SK-N-SH treated with all-trans-retinoic acid at 6 μM for 48 hours (cell line): ENCODE measurements at regions not wholly inside any gene's neighbourhood (a gene's known extent, or its start where the extent isn't known, plus 50 kb on each side); places are given as distances from the start of the nearest gene placed in this dataset.

Experiments
- ATAC-seq: fragments of 200-7000 bp; cut with Tn5 transposase; 3 replicates; pipeline ENCODE4 v1.9.1; 2020; ENCODE audit warnings: mild to moderate bottlenecking, moderate library complexity
- ARNTL ChIP-seq: fragments of 450-650 bp; formaldehyde crosslinking; IDR thresholded peaks from 2 replicates; pipeline ENCODE4 v1.5.0; 2020; ENCODE audit warnings: low read depth, mild to moderate bottlenecking, moderate library complexity, borderline replicate concordance
- BACH2 ChIP-seq: fragments of 250-450 bp; sonication (Bioruptor Pico); IDR thresholded peaks from 2 replicates; pipeline ENCODE4 v1.9.0; 2021; ENCODE audit warnings: mild to moderate bottlenecking, borderline replicate concordance
- CREB5 ChIP-seq: fragments of 250-450 bp; sonication (Bioruptor Pico); IDR thresholded peaks from 2 replicates; pipeline ENCODE4 v1.5.1; 2020; ENCODE audit warnings: low read depth, mild to moderate bottlenecking, moderate library complexity
- CSDC2 ChIP-seq: fragments of 250-450 bp; sonication (Bioruptor Pico); IDR thresholded peaks from 2 replicates; pipeline ENCODE4 v1.5.0; 2020; ENCODE audit warnings: mild to moderate bottlenecking, moderate library complexity
- CSRNP3 ChIP-seq: fragments of 250-450 bp; sonication (Bioruptor Pico); IDR thresholded peaks from 2 replicates; pipeline ENCODE4 v1.5.1; 2021; ENCODE audit warnings: mild to moderate bottlenecking, moderate library complexity
- ESRRG ChIP-seq: fragments of 250-450 bp; sonication (Bioruptor Pico); IDR thresholded peaks from 2 replicates; pipeline ENCODE4 v1.6.1; 2021; ENCODE audit warnings: mild to moderate bottlenecking
- ISL1 ChIP-seq: fragments of 250-450 bp; sonication (Bioruptor Pico); IDR thresholded peaks from 2 replicates; pipeline ENCODE4 v2.1.2; 2022; ENCODE audit warnings: mild to moderate bottlenecking, moderate library complexity
- OSR1 ChIP-seq: fragments of 250-450 bp; sonication (Bioruptor Pico); IDR thresholded peaks from 2 replicates; pipeline ENCODE4 v1.8.0; 2022; ENCODE audit warnings: moderate library complexity, mild to moderate bottlenecking, inconsistent platforms
- PATZ1 ChIP-seq: fragments of 250-450 bp; sonication (Bioruptor Pico); IDR thresholded peaks from 2 replicates; pipeline ENCODE4 v1.8.0; 2020; ENCODE audit warnings: mild to moderate bottlenecking, moderate library complexity, borderline replicate concordance
- RARB ChIP-seq: fragments of 250-450 bp; sonication (Bioruptor Pico); IDR thresholded peaks from 2 replicates; pipeline ENCODE4 v1.8.0; 2021; ENCODE audit warnings: mild to moderate bottlenecking, moderate library complexity
- TCF4 ChIP-seq: fragments of 250-450 bp; sonication (Bioruptor Pico); IDR thresholded peaks from 2 replicates; pipeline ENCODE4 v1.8.0; 2021; ENCODE audit warnings: mild to moderate bottlenecking, moderate library complexity, borderline replicate concordance
- TOX ChIP-seq: fragments of 250-450 bp; sonication (Bioruptor Pico); IDR thresholded peaks from 2 replicates; pipeline ENCODE4 v1.8.0; 2021; ENCODE audit warnings: mild to moderate bottlenecking, moderate library complexity, borderline replicate concordance
- ZFP3 ChIP-seq: fragments of 250-450 bp; sonication (Bioruptor Pico); IDR thresholded peaks from 2 replicates; pipeline ENCODE4 v1.5.0; 2020; ENCODE audit warnings: mild to moderate bottlenecking, moderate library complexity
- ZFP30 ChIP-seq: fragments of 450-650 bp; formaldehyde crosslinking; IDR thresholded peaks from 2 replicates; pipeline ENCODE4 v1.5.0; 2022; ENCODE audit warnings: mild to moderate bottlenecking, moderate library complexity
- ZNF565 ChIP-seq: fragments of 450-650 bp; formaldehyde crosslinking; conservative IDR thresholded peaks from 2 replicates; pipeline ENCODE4 v1.5.0; 2020; ENCODE audit warnings: low read depth, mild to moderate bottlenecking, moderate library complexity
- ZNF70 ChIP-seq: fragments of 450-650 bp; formaldehyde crosslinking; IDR thresholded peaks from 2 replicates; pipeline ENCODE4 v1.5.0; 2020; ENCODE audit warnings: mild to moderate bottlenecking, moderate library complexity
- TF ChIP-seq, protein P1 (sequence below): fragments of 250-450 bp; sonication (Bioruptor Pico); IDR thresholded peaks from 2 replicates; pipeline ENCODE4 v1.5.0; 2020; ENCODE audit warnings: mild to moderate bottlenecking, moderate library complexity
- TF ChIP-seq, protein P2 (sequence below): fragments of 250-450 bp; sonication (Bioruptor Pico); IDR thresholded peaks from 2 replicates; pipeline ENCODE4 v1.8.0; 2021; ENCODE audit warnings: low read depth, mild to moderate bottlenecking, moderate library complexity, borderline replicate concordance

- TF ChIP-seq OSR1 (CRISPR knock-in tag) (no peak), ZFP30 (CRISPR knock-in tag) (no peak), ESRRG (no peak), CSRNP3 (CRISPR knock-in tag) (no peak), PATZ1 (CRISPR knock-in tag) (no peak)
- TF ChIP-seq, protein P1, sequence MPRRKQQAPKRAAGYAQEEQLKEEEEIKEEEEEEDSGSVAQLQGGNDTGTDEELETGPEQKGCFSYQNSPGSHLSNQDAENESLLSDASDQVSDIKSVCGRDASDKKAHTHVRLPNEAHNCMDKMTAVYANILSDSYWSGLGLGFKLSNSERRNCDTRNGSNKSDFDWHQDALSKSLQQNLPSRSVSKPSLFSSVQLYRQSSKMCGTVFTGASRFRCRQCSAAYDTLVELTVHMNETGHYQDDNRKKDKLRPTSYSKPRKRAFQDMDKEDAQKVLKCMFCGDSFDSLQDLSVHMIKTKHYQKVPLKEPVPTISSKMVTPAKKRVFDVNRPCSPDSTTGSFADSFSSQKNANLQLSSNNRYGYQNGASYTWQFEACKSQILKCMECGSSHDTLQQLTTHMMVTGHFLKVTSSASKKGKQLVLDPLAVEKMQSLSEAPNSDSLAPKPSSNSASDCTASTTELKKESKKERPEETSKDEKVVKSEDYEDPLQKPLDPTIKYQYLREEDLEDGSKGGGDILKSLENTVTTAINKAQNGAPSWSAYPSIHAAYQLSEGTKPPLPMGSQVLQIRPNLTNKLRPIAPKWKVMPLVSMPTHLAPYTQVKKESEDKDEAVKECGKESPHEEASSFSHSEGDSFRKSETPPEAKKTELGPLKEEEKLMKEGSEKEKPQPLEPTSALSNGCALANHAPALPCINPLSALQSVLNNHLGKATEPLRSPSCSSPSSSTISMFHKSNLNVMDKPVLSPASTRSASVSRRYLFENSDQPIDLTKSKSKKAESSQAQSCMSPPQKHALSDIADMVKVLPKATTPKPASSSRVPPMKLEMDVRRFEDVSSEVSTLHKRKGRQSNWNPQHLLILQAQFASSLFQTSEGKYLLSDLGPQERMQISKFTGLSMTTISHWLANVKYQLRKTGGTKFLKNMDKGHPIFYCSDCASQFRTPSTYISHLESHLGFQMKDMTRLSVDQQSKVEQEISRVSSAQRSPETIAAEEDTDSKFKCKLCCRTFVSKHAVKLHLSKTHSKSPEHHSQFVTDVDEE (CRISPR knock-in tag), result no peak
- no peak for ATAC-seq
Measured at GRCh38 chr4:14771094-14771493, 231.2 kb upstream of the CPEB2 start.

DNA sequence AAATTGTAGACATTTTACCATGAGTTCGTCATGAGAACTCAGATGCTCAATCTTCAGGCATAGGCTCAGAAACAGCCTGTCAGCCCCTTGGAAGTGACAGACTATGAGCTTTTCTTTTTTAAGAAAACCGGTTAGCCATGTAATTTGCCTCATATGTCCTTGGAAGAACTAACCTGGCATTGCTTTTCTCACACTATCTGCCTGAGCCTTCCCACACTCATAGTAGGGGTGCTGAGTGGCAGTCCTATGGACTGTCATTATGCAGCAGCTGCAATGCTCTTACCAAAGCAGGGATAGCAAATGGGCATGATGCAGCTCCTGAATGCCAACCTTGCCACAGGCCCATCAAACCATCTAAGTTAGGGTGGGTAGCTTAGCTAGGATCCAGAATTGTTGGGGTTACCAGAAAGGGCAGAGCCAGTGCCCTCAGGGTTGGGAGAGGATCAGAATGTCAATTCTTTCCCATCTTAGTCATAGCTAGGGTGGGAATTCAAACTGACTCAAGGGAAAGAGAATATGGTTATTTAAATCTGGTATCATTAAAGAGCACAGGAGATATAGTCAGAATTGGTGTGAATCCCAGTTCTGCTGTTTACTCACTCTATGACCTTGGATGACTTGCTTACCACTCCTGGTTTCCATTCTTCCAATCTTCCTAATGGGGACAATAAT, 230.6 kb upstream of the CPEB2 start:
- no peak for ATAC-seq
- TF ChIP-seq ZFP30 (CRISPR knock-in tag), result no peak

DNA sequence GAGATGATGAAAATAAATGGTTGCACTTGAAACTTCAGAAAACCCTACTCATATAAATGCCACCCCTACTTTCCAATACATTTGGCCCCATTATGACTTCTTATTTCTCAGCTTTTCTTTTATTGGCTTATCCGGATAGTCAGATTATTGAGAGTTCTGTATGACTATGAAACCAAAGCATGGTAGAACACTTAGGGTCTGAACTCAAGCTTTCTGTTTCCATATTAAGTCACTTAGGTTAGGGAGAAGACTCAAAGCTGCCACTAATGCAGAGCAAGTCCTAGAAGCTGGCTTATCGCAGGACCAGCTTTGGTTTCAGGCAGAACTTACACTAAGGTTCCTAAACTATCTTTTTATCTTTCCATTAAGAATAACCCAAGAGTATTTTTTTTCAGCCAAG, 229.9 kb upstream of the CPEB2 start:
- no peak for ATAC-seq
- TF ChIP-seq, protein P2, sequence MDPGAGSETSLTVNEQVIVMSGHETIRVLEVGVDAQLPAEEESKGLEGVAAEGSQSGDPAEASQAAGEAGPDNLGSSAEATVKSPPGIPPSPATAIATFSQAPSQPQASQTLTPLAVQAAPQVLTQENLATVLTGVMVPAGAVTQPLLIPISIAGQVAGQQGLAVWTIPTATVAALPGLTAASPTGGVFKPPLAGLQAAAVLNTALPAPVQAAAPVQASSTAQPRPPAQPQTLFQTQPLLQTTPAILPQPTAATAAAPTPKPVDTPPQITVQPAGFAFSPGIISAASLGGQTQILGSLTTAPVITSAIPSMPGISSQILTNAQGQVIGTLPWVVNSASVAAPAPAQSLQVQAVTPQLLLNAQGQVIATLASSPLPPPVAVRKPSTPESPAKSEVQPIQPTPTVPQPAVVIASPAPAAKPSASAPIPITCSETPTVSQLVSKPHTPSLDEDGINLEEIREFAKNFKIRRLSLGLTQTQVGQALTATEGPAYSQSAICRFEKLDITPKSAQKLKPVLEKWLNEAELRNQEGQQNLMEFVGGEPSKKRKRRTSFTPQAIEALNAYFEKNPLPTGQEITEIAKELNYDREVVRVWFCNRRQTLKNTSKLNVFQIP, result no peak
- TF ChIP-seq TOX (CRISPR knock-in tag), result no peak
- no peak for TF ChIP-seq BACH2 (CRISPR knock-in tag)

GRCh38 chr4:14783011-14783877, 219.0 kb upstream of the CPEB2 start:
- no peak for ATAC-seq
- TF ChIP-seq ESRRG (no peak), ISL1 (CRISPR knock-in tag) (no peak), RARB (no peak), ARNTL (CRISPR knock-in tag) (no peak), TCF4 (no peak), ZNF565 (CRISPR knock-in tag) (no peak), CREB5 (CRISPR knock-in tag) (no peak), PATZ1 (CRISPR knock-in tag) (no peak), ZNF70 (CRISPR knock-in tag) (no peak), ZFP3 (CRISPR knock-in tag) (no peak), CSDC2 (no peak), ZFP30 (CRISPR knock-in tag) (no peak), BACH2 (CRISPR knock-in tag) (no peak)
- TF ChIP-seq, protein P1 (CRISPR knock-in tag), result no peak
